ENCODE measurements at regions not wholly inside any gene's neighbourhood (a gene's known extent, or its start where the extent isn't known, plus 50 kb on each side); places are given as distances from the start of the nearest gene placed in this dataset.

GRCh38 chr2:14081521-14081920 lies 551.0 kb upstream of the LRATD1 start:
- SMC1A ChIA-PET (ENCODE audit: uncharacterized antibody, unreplicated experiment), result interaction anchor here (0.7 to 1.2 kb wide), 3 partner anchors 11 to 766 kb away, joined by 3 read pairs; no protein-coding TSS in a partner anchor
- no peak for FAIRE-seq
- Histone ChIP-seq H3K27ac (ENCODE audit: control insufficient read depth, insufficient read depth) (no peak overlapping the region), H3K27me3 (replicated peaks in 1 of 2; ENCODE audit: control insufficient read depth in 2 of 2, insufficient read depth in 2 of 2, low read length in 1 of 2) (no peaks in the 10 kb centered on the region), H4K20me1 (ENCODE audit: control insufficient read depth, insufficient read depth) (no peaks in the 10 kb centered on the region), H3K9me3 (replicated peaks; ENCODE audit: control insufficient read depth, insufficient read depth, low read length) (no peaks in the 10 kb centered on the region; the same call in 2 of the 3 replicates), H2AFZ (ENCODE audit: control insufficient read depth, low read depth, low read length) (no peak overlapping the region), H3K79me2 (ENCODE audit: control insufficient read depth, insufficient read depth, low read length) (no peaks in the 10 kb centered on the region), H3K4me3 (no peak overlapping the region), H3K9ac (ENCODE audit: control insufficient read depth, insufficient read depth, low read length) (no peak overlapping the region), H3K36me3 (ENCODE audit: control insufficient read depth in 2 of 2, insufficient read depth in 2 of 2, low read length in 1 of 2) (no peaks in the 10 kb centered on the region), H3K4me2 (ENCODE audit: control insufficient read depth, insufficient read depth) (no peak overlapping the region), H3K4me1 (ENCODE audit: control insufficient read depth, insufficient read depth, low read length) (no peaks in the 10 kb centered on the region)
- POLR2A ChIA-PET, result no interaction called here
- TF ChIP-seq SIN3A (IDR thresholded peaks at IDR 0.05; ENCODE audit: low read depth, low read length), result no peak
- no peak for TF ChIP-seq HDAC6 (IDR thresholded peaks at IDR 0.05; ENCODE audit: unreplicated experiment)
- no peak for TF ChIP-seq TCF3 (IDR thresholded peaks at IDR 0.05; ENCODE audit: borderline replicate concordance, insufficient read depth, low read depth, low read length)
- no peak for TF ChIP-seq ZBTB11 (CRISPR knock-in tag; IDR thresholded peaks at IDR 0.05)
- TF ChIP-seq POLR2AphosphoS2 (IDR thresholded peaks at IDR 0.05; ENCODE audit: low read depth, low read length), result no peak
- no peak for TF ChIP-seq SMARCA5 (IDR thresholded peaks at IDR 0.05)
- no peak for TF ChIP-seq SREBF2 (IDR thresholded peaks at IDR 0.05; ENCODE audit: low read length)
- no peak for DNase-seq (ENCODE audit: low read depth, low spot score)
- 0% methylated on average over 1 of the region's 1 CpG for WGBS (ENCODE audit: insufficient coverage, insufficient replicate concordance, low lambda C conversion rate, missing lambda C conversion rate)
- RAD21 ChIA-PET (ENCODE audit: unreplicated experiment), result interaction anchor here (0.6 kb wide), 1 partner anchor 253 kb away, joined by 3 read pairs; no protein-coding TSS in a partner anchor
- BruUV-seq (replicated peaks), result no TSS peak
- intact Hi-C loops (cut with micrococcal nuclease; ENCODE audit: unreplicated experiment) (no loop called here), in situ Hi-C loops (cut with MboI) (no loop called here)
- CTCF ChIA-PET, result interaction anchor here (0.6 to 1.3 kb wide), 2 partner anchors 113 to 220 kb away, joined by 3 to 6 read pairs; no protein-coding TSS in a partner anchor
- ATAC-seq, result no peak
